ENCODE measurements at regions not wholly inside any gene's neighbourhood (a gene's known extent, or its start where the extent isn't known, plus 50 kb on each side); places are given as distances from the start of the nearest gene placed in this dataset.
"Not testable (repeated sequence)": the region's sequence is repeated elsewhere in the genome, so short reads cannot be mapped to it uniquely, and the experiment has no call there.

GRCh38 chr3:103873021-103873420, 1438.2 kb downstream of the ZPLD1 start:
- TF ChIP-seq CTCF (IDR thresholded peaks at IDR 0.05) (no peak), ZFX (IDR thresholded peaks at IDR 0.05; ENCODE audit: borderline replicate concordance) (no peak)
- no peak overlapping the region for H3K27ac ChIP-seq

GRCh38 chr3:103873897-103874545, 1439.2 kb downstream of the ZPLD1 start:
- TF ChIP-seq ZFX (IDR thresholded peaks at IDR 0.05; ENCODE audit: borderline replicate concordance) = no peak
- no peak for TF ChIP-seq CTCF (IDR thresholded peaks at IDR 0.05)
- no peak overlapping the region for H3K27ac ChIP-seq

GRCh38 chr3:103881809-103882208, 1447.0 kb downstream of the ZPLD1 start:
- not testable (repeated sequence) for H3K27ac ChIP-seq

- no peak overlapping the region for H3K27ac ChIP-seq
- TF ChIP-seq CTCF (IDR thresholded peaks at IDR 0.05) (no peak), ZFX (IDR thresholded peaks at IDR 0.05; ENCODE audit: borderline replicate concordance) (no peak)
Observed at GRCh38 chr3:103889675-103890074, 1454.9 kb downstream of the ZPLD1 start.

- H3K27ac ChIP-seq = peak overlapping the region; percentile 69
- TF ChIP-seq CTCF (IDR thresholded peaks at IDR 0.05) (no peak), ZFX (IDR thresholded peaks at IDR 0.05; ENCODE audit: borderline replicate concordance) (no peak)
Observed at GRCh38 chr3:103894162-103894822, 1459.5 kb downstream of the ZPLD1 start.

GRCh38 chr3:103899328-103899727, 1464.5 kb downstream of the ZPLD1 start:
- TF ChIP-seq CTCF (IDR thresholded peaks at IDR 0.05) (no peak), ZFX (IDR thresholded peaks at IDR 0.05; ENCODE audit: borderline replicate concordance) (no peak)
- H3K27ac ChIP-seq = no peak overlapping the region

GRCh38 chr3:103904991-103905390, 1461.7 kb upstream of the ALCAM start:
- TF ChIP-seq ZFX (IDR thresholded peaks at IDR 0.05; ENCODE audit: borderline replicate concordance) (no peak), CTCF (IDR thresholded peaks at IDR 0.05) (no peak)
- no peak overlapping the region for H3K27ac ChIP-seq

All from 22Rv1 (cell line).